OCI-LY7 (cell line): ENCODE measurements at regions not wholly inside any gene's neighbourhood (a gene's known extent, or its start where the extent isn't known, plus 50 kb on each side); places are given as distances from the start of the nearest gene placed in this dataset.

ENCODE experiments used
- EZH2phosphoT487 ChIP-seq: fragments of 200-600 bp; sonication (generic); IDR thresholded peaks from 2 replicates; pipeline ENCODE4 v1.6.1; 2018; ENCODE audit warnings: low read depth, borderline replicate concordance, mild to moderate bottlenecking, mixed run types, antibody characterized with exemption, low read length, moderate library complexity, mixed read lengths
- TF ChIP-seq, protein P1 (sequence below): fragments of 200-600 bp; sonication (generic); conservative IDR thresholded peaks from 2 replicates; pipeline ENCODE4 v1.5.1; 2014; ENCODE audit warnings: mild to moderate bottlenecking, antibody characterized with exemption, low read length, moderate library complexity, mixed read lengths

- TF ChIP-seq, protein P1, sequence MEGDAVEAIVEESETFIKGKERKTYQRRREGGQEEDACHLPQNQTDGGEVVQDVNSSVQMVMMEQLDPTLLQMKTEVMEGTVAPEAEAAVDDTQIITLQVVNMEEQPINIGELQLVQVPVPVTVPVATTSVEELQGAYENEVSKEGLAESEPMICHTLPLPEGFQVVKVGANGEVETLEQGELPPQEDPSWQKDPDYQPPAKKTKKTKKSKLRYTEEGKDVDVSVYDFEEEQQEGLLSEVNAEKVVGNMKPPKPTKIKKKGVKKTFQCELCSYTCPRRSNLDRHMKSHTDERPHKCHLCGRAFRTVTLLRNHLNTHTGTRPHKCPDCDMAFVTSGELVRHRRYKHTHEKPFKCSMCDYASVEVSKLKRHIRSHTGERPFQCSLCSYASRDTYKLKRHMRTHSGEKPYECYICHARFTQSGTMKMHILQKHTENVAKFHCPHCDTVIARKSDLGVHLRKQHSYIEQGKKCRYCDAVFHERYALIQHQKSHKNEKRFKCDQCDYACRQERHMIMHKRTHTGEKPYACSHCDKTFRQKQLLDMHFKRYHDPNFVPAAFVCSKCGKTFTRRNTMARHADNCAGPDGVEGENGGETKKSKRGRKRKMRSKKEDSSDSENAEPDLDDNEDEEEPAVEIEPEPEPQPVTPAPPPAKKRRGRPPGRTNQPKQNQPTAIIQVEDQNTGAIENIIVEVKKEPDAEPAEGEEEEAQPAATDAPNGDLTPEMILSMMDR = no peak
- TF ChIP-seq EZH2phosphoT487 = no peak
Measured at GRCh38 chr4:138961129-138961528, 54.5 kb upstream of the NOCT start.
